GM12872 (cell line): ENCODE measurements at regions not wholly inside any gene's neighbourhood (a gene's known extent, or its start where the extent isn't known, plus 50 kb on each side); places are given as distances from the start of the nearest gene placed in this dataset.

ENCODE experiments used
- CTCF ChIP-seq: IDR thresholded peaks from 3 replicates; pipeline ENCODE4 v1.5.1; 2011; ENCODE audit warnings: low read depth, mild to moderate bottlenecking, low read length, moderate library complexity; ENCODE audit not compliant: insufficient read depth

DNA sequence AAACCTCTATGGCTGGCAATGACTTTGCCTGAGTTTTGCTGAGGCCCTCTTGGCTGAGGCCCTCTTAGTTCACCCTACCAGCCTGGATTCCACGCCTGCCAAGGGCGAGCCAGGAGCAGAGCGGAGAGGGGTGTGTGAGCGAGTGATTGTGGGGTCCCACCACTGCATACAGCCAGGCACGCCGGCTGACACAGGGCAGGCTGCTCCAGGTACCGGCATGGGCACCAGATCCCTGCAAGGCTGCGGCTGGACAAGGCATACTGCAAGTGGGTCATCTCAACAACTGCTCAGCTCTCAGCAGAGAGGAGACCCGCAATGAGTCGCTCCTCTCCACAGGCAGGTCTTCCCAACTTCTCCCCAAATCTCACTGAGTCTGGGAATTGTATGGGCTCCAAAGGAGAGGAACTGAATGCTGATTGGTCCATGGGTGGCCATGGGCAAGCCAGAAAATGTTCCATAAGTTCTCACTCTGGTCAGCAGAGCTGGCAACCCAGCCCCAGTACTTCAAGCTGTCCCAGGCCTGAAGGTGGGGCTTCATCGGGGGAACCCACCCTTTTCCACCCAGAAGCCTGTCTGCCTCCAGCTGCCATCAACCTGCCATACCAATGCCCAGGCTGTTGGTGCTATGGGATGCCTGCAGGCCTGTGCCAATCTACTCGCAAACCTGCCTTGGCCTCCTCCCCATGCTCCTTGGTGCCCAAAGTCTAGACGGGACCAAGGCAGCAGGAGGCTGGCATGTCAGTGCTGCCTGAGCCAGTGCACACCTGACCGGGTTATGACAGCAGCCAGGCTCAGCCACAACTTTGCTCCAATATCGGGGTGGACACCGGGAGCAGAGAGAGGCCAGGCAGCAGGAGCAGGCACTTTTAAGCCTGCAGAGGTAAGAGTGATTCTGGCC, 1273.6 kb upstream of the GBE1 start:
- TF ChIP-seq CTCF = no peak

GRCh38 chr3:83033133-83033532, 1271.7 kb upstream of the GBE1 start:
- TF ChIP-seq CTCF = no peak

DNA sequence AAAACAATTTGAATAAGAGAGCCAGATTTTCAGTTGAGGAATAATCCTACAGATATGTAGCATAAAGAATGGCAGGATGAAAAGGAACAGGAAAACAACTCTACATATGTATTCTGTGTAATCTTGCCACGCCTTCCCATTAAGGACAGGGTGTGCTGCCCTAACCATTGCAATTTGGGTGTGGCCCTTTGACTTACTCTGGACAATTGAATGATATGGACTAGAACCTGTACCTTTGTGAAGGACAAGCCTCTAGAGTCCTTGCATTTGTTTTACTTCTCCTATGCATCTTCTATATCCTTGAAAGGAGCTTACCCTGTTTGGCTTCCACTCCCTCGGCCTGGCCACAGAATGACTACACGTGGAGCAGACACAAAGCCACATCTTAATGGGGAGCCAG, 1261.6 kb upstream of the GBE1 start:
- no peak for TF ChIP-seq CTCF

- no peak for TF ChIP-seq CTCF
These were observed 1250.0 kb upstream of the GBE1 start for GRCh38 chr3:83011481-83011880.

DNA sequence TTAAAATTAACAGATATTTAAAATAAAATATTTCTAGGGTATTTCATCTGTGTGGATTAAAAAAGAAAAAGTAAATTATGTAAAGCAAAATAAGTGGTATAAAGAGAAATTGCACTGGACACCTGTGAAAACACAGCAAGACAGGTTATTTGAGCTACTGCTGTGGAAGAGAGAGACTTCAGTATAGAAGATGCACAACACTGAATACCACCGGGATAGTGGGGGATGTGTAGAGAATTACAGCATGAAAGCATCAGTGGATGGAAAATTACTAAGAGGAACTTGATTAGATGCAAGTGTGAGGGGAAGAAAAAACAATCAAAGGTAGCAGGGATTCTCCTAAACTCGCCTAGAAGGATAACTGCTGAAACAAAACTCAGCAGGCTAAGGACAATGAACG, 1242.5 kb upstream of the GBE1 start:
- no peak for TF ChIP-seq CTCF

- no peak for TF ChIP-seq CTCF
These were observed 1241.5 kb upstream of the GBE1 start for GRCh38 chr3:83002869-83003445.

- no peak for TF ChIP-seq CTCF
These were observed 1238.3 kb upstream of the GBE1 start for GRCh38 chr3:82999777-83000176.
